HEK293 (cell line): ENCODE measurements at regions not wholly inside any gene's neighbourhood (a gene's known extent, or its start where the extent isn't known, plus 50 kb on each side); places are given as distances from the start of the nearest gene placed in this dataset.

ENCODE experiments used
- KLF16 ChIP-seq: fragments of 450-650 bp; formaldehyde crosslinking; IDR thresholded peaks from 2 replicates; pipeline ENCODE4 v1.5.1; 2017; ENCODE audit warnings: missing biosample characterization, missing genetic modification characterization
- TF ChIP-seq, protein P1 (sequence below): fragments of 450-650 bp; formaldehyde crosslinking; IDR thresholded peaks from 2 replicates; pipeline ENCODE4 v1.5.1; 2016; ENCODE audit warnings: missing biosample characterization, missing genetic modification characterization

DNA sequence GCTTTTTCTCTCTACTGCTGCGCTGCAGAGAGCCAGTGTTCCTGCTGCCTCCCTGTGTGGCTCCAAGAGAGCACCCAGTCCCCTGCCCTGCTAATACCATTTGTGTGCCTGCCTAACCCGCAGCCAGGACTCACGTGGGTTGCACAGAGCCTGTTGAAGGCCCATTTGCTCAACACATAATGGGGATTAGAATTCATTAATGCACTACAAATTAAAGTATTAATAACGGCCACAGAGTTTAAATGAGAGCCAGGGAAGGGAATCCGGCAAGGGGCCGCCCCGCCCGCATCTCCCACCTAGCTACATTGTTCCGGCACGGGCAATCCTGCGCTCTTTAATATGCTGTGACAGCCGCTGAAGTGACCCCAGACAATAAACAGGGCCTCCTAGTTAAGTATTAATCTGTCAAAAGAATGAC, 211.3 kb downstream of the NXPE2 start:
- no peak for TF ChIP-seq KLF16 (tag by site-specific recombination)
- TF ChIP-seq, protein P1, sequence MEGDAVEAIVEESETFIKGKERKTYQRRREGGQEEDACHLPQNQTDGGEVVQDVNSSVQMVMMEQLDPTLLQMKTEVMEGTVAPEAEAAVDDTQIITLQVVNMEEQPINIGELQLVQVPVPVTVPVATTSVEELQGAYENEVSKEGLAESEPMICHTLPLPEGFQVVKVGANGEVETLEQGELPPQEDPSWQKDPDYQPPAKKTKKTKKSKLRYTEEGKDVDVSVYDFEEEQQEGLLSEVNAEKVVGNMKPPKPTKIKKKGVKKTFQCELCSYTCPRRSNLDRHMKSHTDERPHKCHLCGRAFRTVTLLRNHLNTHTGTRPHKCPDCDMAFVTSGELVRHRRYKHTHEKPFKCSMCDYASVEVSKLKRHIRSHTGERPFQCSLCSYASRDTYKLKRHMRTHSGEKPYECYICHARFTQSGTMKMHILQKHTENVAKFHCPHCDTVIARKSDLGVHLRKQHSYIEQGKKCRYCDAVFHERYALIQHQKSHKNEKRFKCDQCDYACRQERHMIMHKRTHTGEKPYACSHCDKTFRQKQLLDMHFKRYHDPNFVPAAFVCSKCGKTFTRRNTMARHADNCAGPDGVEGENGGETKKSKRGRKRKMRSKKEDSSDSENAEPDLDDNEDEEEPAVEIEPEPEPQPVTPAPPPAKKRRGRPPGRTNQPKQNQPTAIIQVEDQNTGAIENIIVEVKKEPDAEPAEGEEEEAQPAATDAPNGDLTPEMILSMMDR (tag by site-specific recombination) = no peak
